Smooth muscle cell (in vitro differentiated cells): ENCODE measurements at regions not wholly inside any gene's neighbourhood (a gene's known extent, or its start where the extent isn't known, plus 50 kb on each side); places are given as distances from the start of the nearest gene placed in this dataset.

Source experiments
- DNase-seq: peaks from one replicate; lab custom pipeline; 2025; ENCODE audit not compliant: unreplicated experiment; lab: John Stamatoyannopoulos, UW
- H2AFZ ChIP-seq: fragments of 200-600 bp; sonication (generic); 2 replicates; pipeline ENCODE4 v1.6.0; 2016; ENCODE audit warnings: antibody characterized with exemption, low read depth, mild to moderate bottlenecking
- H3F3A ChIP-seq: fragments of 200-600 bp; sonication (generic); 2 replicates; pipeline ENCODE4 v1.6.0; 2017; ENCODE audit warnings: antibody characterized with exemption, low read depth
- H3K27ac ChIP-seq: fragments of 200-600 bp; sonication (generic); 2 replicates; pipeline ENCODE4 v1.5.1; 2016; ENCODE audit warnings: low read depth, mild to moderate bottlenecking
- H3K27me3 ChIP-seq: fragments of 200-600 bp; sonication (generic); 2 replicates; pipeline ENCODE4 v1.6.1; 2016; ENCODE audit warnings: low read depth, mild to moderate bottlenecking
- H3K36me3 ChIP-seq: fragments of 200-600 bp; sonication (generic); 2 replicates; pipeline ENCODE4 v1.5.1; 2016; ENCODE audit warnings: low read depth
- H3K4me1 ChIP-seq: fragments of 200-600 bp; sonication (generic); 2 replicates; pipeline ENCODE4 v1.5.1; 2016; ENCODE audit warnings: low read depth
- H3K4me2 ChIP-seq: fragments of 200-600 bp; sonication (generic); 2 replicates; pipeline ENCODE4 v1.6.0; 2016; ENCODE audit warnings: mild to moderate bottlenecking
- H3K4me3 ChIP-seq: fragments of 200-600 bp; sonication (generic); 2 replicates; pipeline ENCODE4 v1.5.1; 2016; ENCODE audit warnings: mild to moderate bottlenecking
- H3K79me2 ChIP-seq: fragments of 200-600 bp; sonication (generic); 2 replicates; pipeline ENCODE4 v1.6.0; 2016; ENCODE audit warnings: low read depth, mild to moderate bottlenecking
- H3K9ac ChIP-seq: fragments of 200-600 bp; sonication (generic); 2 replicates; pipeline ENCODE4 v1.6.0; 2016; ENCODE audit warnings: low read depth
- H3K9me3 ChIP-seq: fragments of 200-600 bp; sonication (generic); replicated peaks from 2 replicates; pipeline ENCODE4 v1.5.1; 2016; ENCODE audit warnings: low read depth
- H4K20me1 ChIP-seq: fragments of 200-600 bp; sonication (generic); 2 replicates; pipeline ENCODE4 v1.6.0; 2016; ENCODE audit warnings: low read depth
- CTCF ChIP-seq: fragments of 200-600 bp; sonication (generic); IDR thresholded peaks from 2 replicates; pipeline ENCODE4 v1.5.1; 2017; ENCODE audit warnings: borderline replicate concordance, mild to moderate bottlenecking, antibody characterized with exemption; ENCODE audit not compliant: insufficient read depth, poor library complexity, severe bottlenecking
- WGBS: methylation state at CpG from one replicate; pipeline ENCODE4 v1.1.7; 2016; ENCODE audit warnings: low lambda C conversion rate; 5-methylcytosine and 5-hydroxymethylcytosine counted together

- Histone ChIP-seq H3K4me2 (no peak overlapping the region), H2AFZ (no peak overlapping the region), H3K9me3 (no peaks in the 10 kb centered on the region), H3K79me2 (no peaks in the 10 kb centered on the region), H3F3A (no peaks in the 10 kb centered on the region), H4K20me1 (no peaks in the 10 kb centered on the region), H3K27ac (no peak overlapping the region), H3K36me3 (no peaks in the 10 kb centered on the region), H3K9ac (no peak overlapping the region), H3K4me3 (no peak overlapping the region), H3K4me1 (no peaks in the 10 kb centered on the region), H3K27me3 (no peaks in the 10 kb centered on the region)
- WGBS = 87% methylated on average over 6 of the region's 6 CpGs
- TF ChIP-seq CTCF = no peak
- DNase-seq = no peak
These were observed 224.0 kb downstream of the PLOD2 start for GRCh38 chr3:145936971-145937370.

GRCh38 chr3:145939431-145939830 is 221.6 kb downstream of the PLOD2 start:
- Histone ChIP-seq H3K9ac (no peak overlapping the region), H4K20me1 (no peaks in the 10 kb centered on the region), H3K79me2 (no peaks in the 10 kb centered on the region), H3K9me3 (no peaks in the 10 kb centered on the region), H2AFZ (no peak overlapping the region), H3K4me3 (no peak overlapping the region), H3K27ac (no peak overlapping the region), H3K27me3 (no peaks in the 10 kb centered on the region), H3K4me1 (no peaks in the 10 kb centered on the region), H3K36me3 (no peaks in the 10 kb centered on the region), H3F3A (no peaks in the 10 kb centered on the region), H3K4me2 (no peak overlapping the region)
- WGBS = 97% methylated on average over 2 of the region's 2 CpGs
- DNase-seq = no peak
- TF ChIP-seq CTCF = no peak

- no peak overlapping the region for H3K27ac ChIP-seq
- 80% methylated on average over 1 of the region's 1 CpG for WGBS
- no peak for DNase-seq
- no peaks in the 10 kb centered on the region for H3K4me1 ChIP-seq
- H3K79me2 ChIP-seq = no peaks in the 10 kb centered on the region
- H3F3A ChIP-seq = no peaks in the 10 kb centered on the region
- no peaks in the 10 kb centered on the region for H4K20me1 ChIP-seq
- no peak overlapping the region for H3K9ac ChIP-seq
- TF ChIP-seq CTCF = no peak
- no peaks in the 10 kb centered on the region for H3K9me3 ChIP-seq
- no peak overlapping the region for H2AFZ ChIP-seq
- H3K27me3 ChIP-seq = no peaks in the 10 kb centered on the region
- no peaks in the 10 kb centered on the region for H3K36me3 ChIP-seq
- no peak overlapping the region for H3K4me2 ChIP-seq
- H3K4me3 ChIP-seq = no peak overlapping the region
These were observed 218.9 kb downstream of the PLOD2 start for GRCh38 chr3:145942052-145942451.

- Histone ChIP-seq H3K4me3 (no peak overlapping the region), H3K27me3 (no peaks in the 10 kb centered on the region), H3K9ac (no peak overlapping the region), H3K79me2 (no peaks in the 10 kb centered on the region), H3K9me3 (no peaks in the 10 kb centered on the region), H3K4me2 (no peak overlapping the region), H3K36me3 (no peaks in the 10 kb centered on the region), H3F3A (no peaks in the 10 kb centered on the region), H2AFZ (no peak overlapping the region), H3K27ac (no peak overlapping the region), H3K4me1 (no peaks in the 10 kb centered on the region), H4K20me1 (no peaks in the 10 kb centered on the region)
- TF ChIP-seq CTCF = no peak
- DNase-seq = no peak
- WGBS = 76% methylated on average over 2 of the region's 2 CpGs
These were observed 217.0 kb downstream of the PLOD2 start for GRCh38 chr3:145943952-145944351.
